Gastroesophageal sphincter (tissue), 4 donors: ENCODE measurements at regions not wholly inside any gene's neighbourhood (a gene's known extent, or its start where the extent isn't known, plus 50 kb on each side); places are given as distances from the start of the nearest gene placed in this dataset.

Source experiments
- ATAC-seq: fragments of 150-250 bp; one replicate; pipeline ENCODE4 v1.9.1; 2016; ENCODE audit warnings: mild to moderate bottlenecking, moderate library complexity
- H3K27ac ChIP-seq, 4 donors: fragments of 200-600 bp; sonication (generic) in 3 of 4; 1 replicate in 3 of 4; 2 replicates in 1 of 4; pipeline ENCODE4 v1.5.1; 2016 to 2019
- H3K27me3 ChIP-seq: fragments of 200-600 bp; sonication (generic); one replicate; pipeline ENCODE4 v1.5.1; 2019
- H3K36me3 ChIP-seq, 2 donors: fragments of 200-600 bp; sonication (generic); one replicate each; pipeline ENCODE4 v1.5.1; 2019; ENCODE audit warnings: control low read depth in 1 of 2
- H3K4me1 ChIP-seq, 3 donors: fragments of 200-600 bp; sonication (generic); 1 replicate in 2 of 3; 2 replicates in 1 of 3; pipeline ENCODE4 v1.5.1; 2016 to 2019; ENCODE audit warnings: control low read depth in 2 of 3
- H3K4me3 ChIP-seq, 2 donors: fragments of 200-600 bp; sonication (generic); one replicate each; pipeline ENCODE4 v1.5.1; 2019; ENCODE audit warnings: mild to moderate bottlenecking in 1 of 2, moderate library complexity in 1 of 2
- H3K9me3 ChIP-seq, 3 donors: fragments of 200-600 bp; sonication (generic); one replicate each; pipeline ENCODE4 v1.5.1; 2017 to 2019; ENCODE audit warnings: control low read depth in 2 of 3
- EP300 ChIP-seq: sonication (generic); formaldehyde crosslinking; IDR thresholded peaks from one replicate; pipeline ENCODE4 v1.6.1; 2017; ENCODE audit warnings: antibody characterized with exemption, mild to moderate bottlenecking
- POLR2A ChIP-seq, 2 donors: fragments of 450-650 bp; IDR thresholded peaks; one replicate each; pipeline ENCODE4 v1.6.1; 2017; ENCODE audit warnings: antibody characterized with exemption in 2 of 2, mild to moderate bottlenecking in 2 of 2, moderate library complexity in 1 of 2
- POLR2AphosphoS5 ChIP-seq: sonication (generic); formaldehyde crosslinking; IDR thresholded peaks from one replicate; pipeline ENCODE4 v1.6.1; 2017; ENCODE audit warnings: antibody characterized with exemption
- WGBS, 2 donors: methylation state at CpG; one replicate each; pipeline ENCODE4 v1.1.5; 2018; ENCODE audit warnings: low coverage in 1 of 2; 5-methylcytosine and 5-hydroxymethylcytosine counted together
- TF ChIP-seq, protein P1 (sequence below), 4 experiments: fragments of 200-600 bp in 2 of 4; fragments of 450-650 bp in 2 of 4; sonication (generic) in 1 of 4; IDR thresholded peaks; one replicate each; pipeline ENCODE4 v1.5.1; 2017 to 2019; ENCODE audit warnings: antibody characterized with exemption in 4 of 4, mild to moderate bottlenecking in 2 of 4, moderate library complexity in 2 of 4

- no peak for TF ChIP-seq EP300
- TF ChIP-seq, protein P1, sequence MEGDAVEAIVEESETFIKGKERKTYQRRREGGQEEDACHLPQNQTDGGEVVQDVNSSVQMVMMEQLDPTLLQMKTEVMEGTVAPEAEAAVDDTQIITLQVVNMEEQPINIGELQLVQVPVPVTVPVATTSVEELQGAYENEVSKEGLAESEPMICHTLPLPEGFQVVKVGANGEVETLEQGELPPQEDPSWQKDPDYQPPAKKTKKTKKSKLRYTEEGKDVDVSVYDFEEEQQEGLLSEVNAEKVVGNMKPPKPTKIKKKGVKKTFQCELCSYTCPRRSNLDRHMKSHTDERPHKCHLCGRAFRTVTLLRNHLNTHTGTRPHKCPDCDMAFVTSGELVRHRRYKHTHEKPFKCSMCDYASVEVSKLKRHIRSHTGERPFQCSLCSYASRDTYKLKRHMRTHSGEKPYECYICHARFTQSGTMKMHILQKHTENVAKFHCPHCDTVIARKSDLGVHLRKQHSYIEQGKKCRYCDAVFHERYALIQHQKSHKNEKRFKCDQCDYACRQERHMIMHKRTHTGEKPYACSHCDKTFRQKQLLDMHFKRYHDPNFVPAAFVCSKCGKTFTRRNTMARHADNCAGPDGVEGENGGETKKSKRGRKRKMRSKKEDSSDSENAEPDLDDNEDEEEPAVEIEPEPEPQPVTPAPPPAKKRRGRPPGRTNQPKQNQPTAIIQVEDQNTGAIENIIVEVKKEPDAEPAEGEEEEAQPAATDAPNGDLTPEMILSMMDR (IDR thresholded peaks at IDR 0.05): no peak
- no peak for TF ChIP-seq POLR2A (IDR thresholded peaks at IDR 0.05)
- TF ChIP-seq POLR2AphosphoS5: no peak
- H3K36me3 ChIP-seq: no peaks in the 10 kb centered on the region
- no peaks in the 10 kb centered on the region for H3K9me3 ChIP-seq
- no peak for ATAC-seq
- no peaks in the 10 kb centered on the region for H3K4me1 ChIP-seq
- H3K27me3 ChIP-seq: no peaks in the 10 kb centered on the region
- 29 to 67% methylated on average over 1 of the region's 1 CpG for WGBS, 2 donors
- no peak overlapping the region for H3K4me3 ChIP-seq
- H3K27ac ChIP-seq: no peak overlapping the region
Measured at GRCh38 chr5:51471630-51472029, 88.4 kb downstream of the ISL1 start.

DNA sequence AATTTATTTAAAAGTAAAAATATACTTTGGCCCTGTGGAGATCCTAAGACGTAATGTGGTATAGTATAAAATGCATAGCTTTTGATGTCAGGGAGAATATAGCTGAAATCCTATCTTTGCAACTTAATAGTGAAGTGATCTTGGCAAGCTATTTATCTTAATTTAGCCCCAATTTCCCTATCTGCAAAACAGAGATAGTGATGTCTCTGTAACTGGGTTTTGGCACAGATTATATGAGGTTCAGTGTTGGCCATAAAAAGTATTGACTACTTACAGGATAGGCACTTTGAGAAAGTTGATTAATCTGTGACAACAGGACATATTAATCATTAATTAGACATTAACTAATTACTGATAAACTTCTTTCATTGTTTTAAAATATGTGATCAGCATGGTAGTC is 89.2 kb downstream of the ISL1 start:
- ATAC-seq: no peak
- Histone ChIP-seq H3K9me3 (no peaks in the 10 kb centered on the region), H3K27ac (no peak overlapping the region), H3K36me3 (no peaks in the 10 kb centered on the region), H3K27me3 (no peaks in the 10 kb centered on the region), H3K4me3 (no peak overlapping the region), H3K4me1 (no peaks in the 10 kb centered on the region)
- TF ChIP-seq EP300: no peak
- TF ChIP-seq POLR2A (IDR thresholded peaks at IDR 0.05): no peak
- TF ChIP-seq, protein P1 (IDR thresholded peaks at IDR 0.05): no peak
- TF ChIP-seq POLR2AphosphoS5: no peak
- 88 to 100% methylated on average over 1 of the region's 1 CpG for WGBS, 2 donors

GRCh38 chr5:51475628-51476027 is 92.4 kb downstream of the ISL1 start:
- Histone ChIP-seq H3K4me1 (no peaks in the 10 kb centered on the region), H3K4me3 (no peak overlapping the region), H3K27me3 (no peaks in the 10 kb centered on the region), H3K36me3 (no peaks in the 10 kb centered on the region), H3K9me3 (no peaks in the 10 kb centered on the region), H3K27ac (no peak overlapping the region)
- no peak for ATAC-seq
- 58 to 75% methylated on average over 2 to 5 of the region's 5 CpGs for WGBS, 2 donors
- TF ChIP-seq, protein P1 (IDR thresholded peaks at IDR 0.05): no peak
- TF ChIP-seq POLR2A (IDR thresholded peaks at IDR 0.05) (no peak), EP300 (no peak), POLR2AphosphoS5 (no peak)

- H3K36me3 ChIP-seq: no peaks in the 10 kb centered on the region
Measured at GRCh38 chr5:51476431-51476830, 93.2 kb downstream of the ISL1 start.

DNA sequence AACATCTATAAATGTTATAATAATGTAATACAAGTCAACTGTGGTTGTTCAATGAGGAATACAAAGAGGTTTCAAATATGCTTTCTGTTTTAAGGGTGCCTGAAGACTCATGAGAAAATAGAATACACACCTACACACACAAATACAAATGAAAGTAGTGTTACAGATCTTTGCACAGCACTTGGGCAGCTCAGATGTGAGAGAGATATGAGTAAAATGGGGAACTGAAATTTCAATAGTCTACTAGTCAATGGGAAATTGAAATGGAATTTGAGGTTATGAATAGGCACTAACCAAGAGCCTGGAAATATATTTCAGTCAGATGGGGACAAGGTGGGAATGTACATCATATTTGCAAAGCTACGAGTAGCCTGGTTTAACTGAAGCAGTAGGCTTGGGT is 96.6 kb downstream of the ISL1 start:
- Histone ChIP-seq H3K36me3 (no peaks in the 10 kb centered on the region), H3K4me3 (no peak overlapping the region), H3K9me3 (no peaks in the 10 kb centered on the region), H3K27ac (no peak overlapping the region), H3K27me3 (no peaks in the 10 kb centered on the region), H3K4me1 (no peaks in the 10 kb centered on the region)
- 69 to 91% methylated on average over 1 of the region's 1 CpG for WGBS, 2 donors
- no peak for TF ChIP-seq POLR2A (IDR thresholded peaks at IDR 0.05)
- TF ChIP-seq POLR2AphosphoS5: no peak
- TF ChIP-seq EP300: no peak
- TF ChIP-seq, protein P1 (IDR thresholded peaks at IDR 0.05): no peak
- ATAC-seq: no peak

More at GRCh38 chr5:51476431-51476830, 93.2 kb downstream of the ISL1 start:
- Histone ChIP-seq H3K4me3 (no peak overlapping the region), H3K27ac (no peak overlapping the region), H3K27me3 (no peaks in the 10 kb centered on the region), H3K9me3 (no peaks in the 10 kb centered on the region), H3K4me1 (no peaks in the 10 kb centered on the region)
- TF ChIP-seq, protein P1 (IDR thresholded peaks at IDR 0.05): no peak
- TF ChIP-seq POLR2AphosphoS5 (no peak), EP300 (no peak), POLR2A (IDR thresholded peaks at IDR 0.05) (no peak)
- ATAC-seq: no peak
